Stimulated activated CD8-positive, alpha-beta memory T cell treated with anti-CD3 and anti-CD28 coated beads, Interleukin-7, amount 100 ng/mL, for 48 hours (primary cell): ENCODE measurements at regions not wholly inside any gene's neighbourhood (a gene's known extent, or its start where the extent isn't known, plus 50 kb on each side); places are given as distances from the start of the nearest gene placed in this dataset.

ENCODE experiments used
- DNase-seq, 2 donors: peaks; one replicate each; pipeline ENCODE4 v3.0.0-alpha.2; 2020; ENCODE audit warnings: low read depth in 1 of 2; ENCODE audit errors: extremely low read depth in 1 of 2

GRCh38 chr4:181588733-181589302 is 654.4 kb upstream of the TENM3 start:
- DNase-seq, result no peak

- DNase-seq, result no peak
Observed at GRCh38 chr4:181592221-181592745, 650.9 kb upstream of the TENM3 start.

- no peak for DNase-seq
Observed at GRCh38 chr4:181593703-181594102, 649.5 kb upstream of the TENM3 start.

GRCh38 chr4:181594188-181594587 is 649.0 kb upstream of the TENM3 start:
- DNase-seq, result no peak

GRCh38 chr4:181595716-181596115 is 647.5 kb upstream of the TENM3 start:
- DNase-seq, result no peak

GRCh38 chr4:181597766-181598165 is 645.4 kb upstream of the TENM3 start:
- DNase-seq, result no peak

- no peak for DNase-seq
Observed at GRCh38 chr4:181599134-181599533, 644.1 kb upstream of the TENM3 start.

GRCh38 chr4:181601103-181601502 is 642.1 kb upstream of the TENM3 start:
- no peak for DNase-seq

- DNase-seq, result no peak
Observed at GRCh38 chr4:181604546-181604945, 638.7 kb upstream of the TENM3 start.

- DNase-seq, result no peak
Observed at GRCh38 chr4:181606300-181606699, 636.9 kb upstream of the TENM3 start.

GRCh38 chr4:181608181-181608580 is 635.0 kb upstream of the TENM3 start:
- no peak for DNase-seq

- DNase-seq, result no peak
Observed at GRCh38 chr4:181611033-181611711, 632.0 kb upstream of the TENM3 start.

GRCh38 chr4:181611946-181612600 is 631.1 kb upstream of the TENM3 start:
- DNase-seq, result no peak

GRCh38 chr4:181613200-181613599 is 630.0 kb upstream of the TENM3 start:
- no peak for DNase-seq

- DNase-seq, result no peak
Observed at GRCh38 chr4:181618038-181618618, 625.1 kb upstream of the TENM3 start.

GRCh38 chr4:181618896-181619295 is 624.3 kb upstream of the TENM3 start:
- no peak for DNase-seq

- DNase-seq, result no peak
Observed at GRCh38 chr4:181619651-181620050, 623.6 kb upstream of the TENM3 start.

GRCh38 chr4:181637186-181638105 is 605.8 kb upstream of the TENM3 start:
- DNase-seq, result no peak

GRCh38 chr4:181643466-181643865 is 599.7 kb upstream of the TENM3 start:
- DNase-seq, result no peak

GRCh38 chr4:181645489-181645888 is 597.7 kb upstream of the TENM3 start:
- DNase-seq, result no peak

GRCh38 chr4:181646864-181647263 is 596.3 kb upstream of the TENM3 start:
- no peak for DNase-seq
